Peyer's patch (tissue), 4 donors: ENCODE measurements at regions not wholly inside any gene's neighbourhood (a gene's known extent, or its start where the extent isn't known, plus 50 kb on each side); places are given as distances from the start of the nearest gene placed in this dataset.

Experiments used
- CTCF ChIP-seq, 6 experiments: fragments of 450-650 bp in 4 of 6; fragments of 200-600 bp in 2 of 6; sonication (generic) in 1 of 6; IDR thresholded peaks; one replicate each; pipeline ENCODE4 v1.5.1; 2017 to 2019; ENCODE audit warnings: antibody characterized with exemption in 6 of 6, mild to moderate bottlenecking in 3 of 6, moderate library complexity in 1 of 6
- POLR2A ChIP-seq, 2 donors: fragments of 450-650 bp; IDR thresholded peaks; one replicate each; pipeline ENCODE4 v1.5.1; 2017; ENCODE audit warnings: antibody characterized with exemption in 2 of 2, mild to moderate bottlenecking in 2 of 2, moderate library complexity in 2 of 2

GRCh38 chrX:138270931-138271330 lies 440.6 kb downstream of the FGF13 start:
- TF ChIP-seq CTCF (IDR thresholded peaks at IDR 0.05) (no peak), POLR2A (IDR thresholded peaks at IDR 0.05) (no peak)
